IMR-90 (cell line): ENCODE measurements at regions not wholly inside any gene's neighbourhood (a gene's known extent, or its start where the extent isn't known, plus 50 kb on each side); places are given as distances from the start of the nearest gene placed in this dataset.

Source experiments
- BHLHE40 ChIP-seq: fragments of 150-350 bp; IDR thresholded peaks from 2 replicates; pipeline ENCODE4 v1.6.1; 2016; ENCODE audit warnings: mild to moderate bottlenecking, low read depth, low read length
- MAFK ChIP-seq: IDR thresholded peaks from 2 replicates; pipeline ENCODE4 v1.6.1; 2012; ENCODE audit warnings: low read depth, low read length, improper control_type of control experiment
- POLR2A ChIP-seq: IDR thresholded peaks from 2 replicates; pipeline ENCODE4 v1.6.1; 2012; ENCODE audit warnings: mild to moderate bottlenecking, low read depth, low read length
- RAD21 ChIP-seq: IDR thresholded peaks from 2 replicates; pipeline ENCODE4 v1.6.1; 2012; ENCODE audit warnings: low read length, improper control_type of control experiment
- RCOR1 ChIP-seq: IDR thresholded peaks from 2 replicates; pipeline ENCODE4 v1.6.1; 2012; ENCODE audit warnings: mild to moderate bottlenecking, low read length, improper control_type of control experiment; ENCODE audit not compliant: insufficient replicate concordance
- SMC3 ChIP-seq: fragments of 150-350 bp; IDR thresholded peaks from 2 replicates; pipeline ENCODE4 v1.6.1; 2016; ENCODE audit warnings: low read depth, mild to moderate bottlenecking, antibody characterized with exemption, low read length, moderate library complexity
- TF ChIP-seq, protein P1 (sequence below): conservative IDR thresholded peaks from 2 replicates; pipeline ENCODE4 v1.5.1; 2012; ENCODE audit warnings: mild to moderate bottlenecking, low read depth, low read length, improper control_type of control experiment
- TF ChIP-seq, protein P2 (sequence below): fragments of 150-350 bp; IDR thresholded peaks from 2 replicates; pipeline ENCODE4 v1.6.1; 2016; ENCODE audit warnings: low read depth, mild to moderate bottlenecking, low read length, moderate library complexity, borderline replicate concordance

DNA sequence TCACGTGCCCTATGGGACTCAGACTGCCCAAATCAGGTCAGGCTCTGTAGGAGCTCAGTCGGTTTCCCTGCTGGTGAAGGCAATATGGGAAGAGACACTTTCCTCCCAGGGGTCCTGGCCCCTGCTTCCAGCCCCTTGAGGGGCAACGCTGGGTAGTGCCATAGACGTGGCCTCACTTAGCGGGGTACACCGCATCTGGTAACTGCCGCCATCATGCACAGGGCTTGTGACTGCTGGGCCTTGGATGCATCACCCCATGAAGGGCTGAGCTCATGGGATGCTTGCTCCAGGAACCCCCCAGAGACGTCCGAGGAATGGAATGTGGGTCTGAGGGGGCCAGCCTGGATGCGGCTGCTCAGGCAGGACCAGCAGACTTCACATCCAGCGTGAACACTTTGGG, 127.3 kb upstream of the HDAC4 start:
- TF ChIP-seq RCOR1: no peak
- TF ChIP-seq POLR2A: no peak
- TF ChIP-seq, protein P1, sequence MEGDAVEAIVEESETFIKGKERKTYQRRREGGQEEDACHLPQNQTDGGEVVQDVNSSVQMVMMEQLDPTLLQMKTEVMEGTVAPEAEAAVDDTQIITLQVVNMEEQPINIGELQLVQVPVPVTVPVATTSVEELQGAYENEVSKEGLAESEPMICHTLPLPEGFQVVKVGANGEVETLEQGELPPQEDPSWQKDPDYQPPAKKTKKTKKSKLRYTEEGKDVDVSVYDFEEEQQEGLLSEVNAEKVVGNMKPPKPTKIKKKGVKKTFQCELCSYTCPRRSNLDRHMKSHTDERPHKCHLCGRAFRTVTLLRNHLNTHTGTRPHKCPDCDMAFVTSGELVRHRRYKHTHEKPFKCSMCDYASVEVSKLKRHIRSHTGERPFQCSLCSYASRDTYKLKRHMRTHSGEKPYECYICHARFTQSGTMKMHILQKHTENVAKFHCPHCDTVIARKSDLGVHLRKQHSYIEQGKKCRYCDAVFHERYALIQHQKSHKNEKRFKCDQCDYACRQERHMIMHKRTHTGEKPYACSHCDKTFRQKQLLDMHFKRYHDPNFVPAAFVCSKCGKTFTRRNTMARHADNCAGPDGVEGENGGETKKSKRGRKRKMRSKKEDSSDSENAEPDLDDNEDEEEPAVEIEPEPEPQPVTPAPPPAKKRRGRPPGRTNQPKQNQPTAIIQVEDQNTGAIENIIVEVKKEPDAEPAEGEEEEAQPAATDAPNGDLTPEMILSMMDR: no peak
- no peak for TF ChIP-seq MAFK
- TF ChIP-seq SMC3: no peak
- TF ChIP-seq, protein P2, sequence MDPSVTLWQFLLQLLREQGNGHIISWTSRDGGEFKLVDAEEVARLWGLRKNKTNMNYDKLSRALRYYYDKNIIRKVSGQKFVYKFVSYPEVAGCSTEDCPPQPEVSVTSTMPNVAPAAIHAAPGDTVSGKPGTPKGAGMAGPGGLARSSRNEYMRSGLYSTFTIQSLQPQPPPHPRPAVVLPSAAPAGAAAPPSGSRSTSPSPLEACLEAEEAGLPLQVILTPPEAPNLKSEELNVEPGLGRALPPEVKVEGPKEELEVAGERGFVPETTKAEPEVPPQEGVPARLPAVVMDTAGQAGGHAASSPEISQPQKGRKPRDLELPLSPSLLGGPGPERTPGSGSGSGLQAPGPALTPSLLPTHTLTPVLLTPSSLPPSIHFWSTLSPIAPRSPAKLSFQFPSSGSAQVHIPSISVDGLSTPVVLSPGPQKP: no peak
- no peak for TF ChIP-seq BHLHE40
- TF ChIP-seq RAD21: no peak
